ENCODE measurements at regions not wholly inside any gene's neighbourhood (a gene's known extent, or its start where the extent isn't known, plus 50 kb on each side); places are given as distances from the start of the nearest gene placed in this dataset.

- no peak overlapping the region for H3K4me3 ChIP-seq (ENCODE audit: low read depth, low read length)
- no peak for TF ChIP-seq CTCF (IDR thresholded peaks at IDR 0.05; ENCODE audit: control insufficient read depth, extremely low read depth, insufficient read depth)
- DNase-seq (ENCODE audit: low read depth), result no peak
These were observed 57.8 kb upstream of the CTBP2 start for GRCh38 chr10:125217990-125218675.

- no peak for TF ChIP-seq CTCF (IDR thresholded peaks at IDR 0.05; ENCODE audit: control insufficient read depth, extremely low read depth, insufficient read depth)
- DNase-seq (ENCODE audit: low read depth), result no peak
- H3K4me3 ChIP-seq (ENCODE audit: low read depth, low read length), result no peak overlapping the region
These were observed 56.5 kb upstream of the CTBP2 start for GRCh38 chr10:125216861-125217260.

GRCh38 chr10:125216309-125216708, 55.9 kb upstream of the CTBP2 start:
- no peak for DNase-seq (ENCODE audit: low read depth)
- TF ChIP-seq CTCF (IDR thresholded peaks at IDR 0.05; ENCODE audit: control insufficient read depth, extremely low read depth, insufficient read depth), result no peak
- H3K4me3 ChIP-seq (ENCODE audit: low read depth, low read length), result no peak overlapping the region

GRCh38 chr10:125214283-125214570, 53.9 kb upstream of the CTBP2 start:
- DNase-seq (ENCODE audit: low read depth), result no peak
- no peak overlapping the region for H3K4me3 ChIP-seq (ENCODE audit: low read depth, low read length)
- TF ChIP-seq CTCF (IDR thresholded peaks at IDR 0.05; ENCODE audit: control insufficient read depth, extremely low read depth, insufficient read depth), result no peak

GRCh38 chr10:125213541-125214282, 53.3 kb upstream of the CTBP2 start:
- DNase-seq (ENCODE audit: low read depth), result no peak
- no peak for TF ChIP-seq CTCF (IDR thresholded peaks at IDR 0.05; ENCODE audit: control insufficient read depth, extremely low read depth, insufficient read depth)
- H3K4me3 ChIP-seq (ENCODE audit: low read depth, low read length), result no peak overlapping the region

- no peak overlapping the region for H3K4me3 ChIP-seq (ENCODE audit: low read depth, low read length)
- DNase-seq (ENCODE audit: low read depth), result no peak
- TF ChIP-seq CTCF (IDR thresholded peaks at IDR 0.05; ENCODE audit: control insufficient read depth, extremely low read depth, insufficient read depth), result no peak
These were observed 51.9 kb upstream of the CTBP2 start for GRCh38 chr10:125212150-125212809.
